Calu3 (cell line): ENCODE measurements at regions not wholly inside any gene's neighbourhood (a gene's known extent, or its start where the extent isn't known, plus 50 kb on each side); places are given as distances from the start of the nearest gene placed in this dataset.

Experiments used
- BruUV-seq: library from RNA; stranded (reverse); fragments of 400-500 nt; replicated peaks from 2 replicates; lab custom pipeline; 2021; lab: Mats Ljungman, UMichigan
- CTCF ChIA-PET: fragments of 300-600 bp; sonication (Branson Sonifier 250); formaldehyde crosslinking; loops from one replicate; lab custom pipeline; 2022; ENCODE audit warnings: antibody characterized with exemption; lab: Charles Lee
- DNase-seq: peaks from one replicate; pipeline ENCODE4 v3.0.0; 2022
- H3K27ac Mint-ChIP-seq: one replicate; pipeline ENCODE4 v1.8.0; 2022; ENCODE audit warnings: mixed read lengths; ENCODE audit not compliant: unreplicated experiment
- H3K27me3 Mint-ChIP-seq: one replicate; pipeline ENCODE4 v1.8.0; 2022; ENCODE audit warnings: mixed read lengths; ENCODE audit not compliant: unreplicated experiment
- H3K36me3 Mint-ChIP-seq: one replicate; pipeline ENCODE4 v1.8.0; 2022; ENCODE audit warnings: mild to moderate bottlenecking, moderate library complexity, mixed read lengths; ENCODE audit not compliant: insufficient read depth, unreplicated experiment
- H3K4me1 Mint-ChIP-seq: one replicate; pipeline ENCODE4 v1.8.0; 2022; ENCODE audit warnings: mild to moderate bottlenecking, low read depth, mixed read lengths; ENCODE audit not compliant: unreplicated experiment
- H3K4me3 Mint-ChIP-seq: one replicate; pipeline ENCODE4 v1.8.0; 2022; ENCODE audit warnings: mild to moderate bottlenecking, low read depth, moderate library complexity, mixed read lengths; ENCODE audit not compliant: unreplicated experiment
- H3K9me3 Mint-ChIP-seq: one replicate; pipeline ENCODE4 v1.8.0; 2022; ENCODE audit warnings: low read depth, mixed read lengths; ENCODE audit not compliant: unreplicated experiment
- intact Hi-C: fragments of 100-400 bp; cut with micrococcal nuclease; formaldehyde crosslinking; loops from one replicate; pipeline ENCODE4 v1.10.0; 2022; ENCODE audit not compliant: unreplicated experiment
- TF ChIP-seq, protein P1 (sequence below): fragments of 200-600 bp; IDR thresholded peaks from one replicate; pipeline ENCODE4 v1.8.0; 2022; ENCODE audit warnings: antibody characterized with exemption; ENCODE audit not compliant: unreplicated experiment

DNA sequence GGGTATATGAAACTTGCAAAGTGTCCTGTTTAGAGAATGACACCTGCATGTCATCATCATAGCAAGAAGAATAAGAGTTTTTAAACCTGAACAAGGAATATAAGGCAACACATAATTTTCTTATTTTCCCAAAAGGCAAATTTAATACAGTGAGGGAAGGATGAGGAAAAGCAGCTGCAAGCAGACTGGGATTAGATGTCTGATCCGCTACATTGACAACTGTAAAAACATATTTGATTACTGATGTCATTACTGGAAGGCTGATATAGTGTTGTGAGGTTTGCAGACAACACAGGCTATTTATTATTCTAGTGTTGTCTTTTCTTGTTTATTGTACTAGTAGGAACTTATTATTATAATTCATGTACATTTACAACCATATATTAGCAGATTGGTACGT lies 528.7 kb downstream of the ZIC1 start:
- Mint-ChIP-seq H3K4me1 (peaks cover 2% of the 10 kb centered on the region), H3K27ac (no peak overlapping the region), H3K36me3 (no peaks in the 10 kb centered on the region), H3K27me3 (no peaks in the 10 kb centered on the region), H3K9me3 (no peaks in the 10 kb centered on the region), H3K4me3 (no peak overlapping the region)
- CTCF ChIA-PET: interaction anchor here (1.1 kb wide), 1 partner anchor 8 kb away, joined by 6 read pairs; no protein-coding TSS in a partner anchor
- no peak for DNase-seq
- intact Hi-C loops: no loop called here
- TF ChIP-seq, protein P1, sequence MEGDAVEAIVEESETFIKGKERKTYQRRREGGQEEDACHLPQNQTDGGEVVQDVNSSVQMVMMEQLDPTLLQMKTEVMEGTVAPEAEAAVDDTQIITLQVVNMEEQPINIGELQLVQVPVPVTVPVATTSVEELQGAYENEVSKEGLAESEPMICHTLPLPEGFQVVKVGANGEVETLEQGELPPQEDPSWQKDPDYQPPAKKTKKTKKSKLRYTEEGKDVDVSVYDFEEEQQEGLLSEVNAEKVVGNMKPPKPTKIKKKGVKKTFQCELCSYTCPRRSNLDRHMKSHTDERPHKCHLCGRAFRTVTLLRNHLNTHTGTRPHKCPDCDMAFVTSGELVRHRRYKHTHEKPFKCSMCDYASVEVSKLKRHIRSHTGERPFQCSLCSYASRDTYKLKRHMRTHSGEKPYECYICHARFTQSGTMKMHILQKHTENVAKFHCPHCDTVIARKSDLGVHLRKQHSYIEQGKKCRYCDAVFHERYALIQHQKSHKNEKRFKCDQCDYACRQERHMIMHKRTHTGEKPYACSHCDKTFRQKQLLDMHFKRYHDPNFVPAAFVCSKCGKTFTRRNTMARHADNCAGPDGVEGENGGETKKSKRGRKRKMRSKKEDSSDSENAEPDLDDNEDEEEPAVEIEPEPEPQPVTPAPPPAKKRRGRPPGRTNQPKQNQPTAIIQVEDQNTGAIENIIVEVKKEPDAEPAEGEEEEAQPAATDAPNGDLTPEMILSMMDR: no peak
- no TSS peak for BruUV-seq

DNA sequence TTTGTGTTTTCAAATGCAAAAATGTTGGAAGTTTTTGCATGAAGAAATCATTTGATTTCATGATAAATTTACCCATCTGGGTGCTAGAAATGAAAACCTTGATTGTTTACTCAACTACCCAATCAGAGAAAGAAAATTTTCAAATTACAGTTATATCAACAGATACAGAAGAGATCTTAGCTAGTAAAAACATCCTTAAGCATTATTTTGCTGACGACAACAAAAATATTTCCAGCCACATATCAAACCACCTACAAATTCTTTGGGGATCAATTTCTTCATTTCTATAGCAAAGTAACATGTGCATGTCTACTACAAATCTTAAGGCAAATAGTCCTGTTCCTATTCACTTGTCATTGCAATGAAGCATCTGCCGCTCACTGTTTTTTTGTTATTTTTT lies 530.3 kb downstream of the ZIC1 start:
- DNase-seq: no peak
- CTCF ChIA-PET: no interaction called here
- Mint-ChIP-seq H3K9me3 (no peaks in the 10 kb centered on the region), H3K27me3 (no peaks in the 10 kb centered on the region), H3K4me1 (peaks cover 17% of the 10 kb centered on the region), H3K36me3 (peaks cover 7% of the 10 kb centered on the region), H3K4me3 (no peak overlapping the region), H3K27ac (no peak overlapping the region)
- TF ChIP-seq, protein P1: no peak
- no TSS peak for BruUV-seq
- intact Hi-C loops: no loop called here

DNA sequence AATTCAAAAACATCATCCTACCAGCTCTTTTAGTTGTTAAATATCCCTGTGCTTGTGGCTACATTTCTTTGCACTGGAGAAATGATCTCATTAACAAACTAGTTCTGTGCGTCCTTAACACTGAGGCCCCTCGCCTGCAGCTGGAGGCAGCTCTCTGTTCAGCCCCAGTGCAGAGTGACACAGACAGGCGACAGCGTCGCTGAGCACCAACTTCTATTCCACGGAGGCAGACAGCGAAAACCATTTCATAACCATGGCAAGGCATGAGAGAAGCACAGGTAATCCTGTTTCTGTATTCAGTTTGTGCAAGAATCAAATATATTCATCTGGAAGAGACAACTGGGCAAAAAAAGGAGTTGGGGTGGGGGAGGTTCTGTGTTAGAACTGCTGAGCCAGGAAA lies 530.7 kb downstream of the ZIC1 start:
- TF ChIP-seq, protein P1: no peak
- Mint-ChIP-seq H3K9me3 (no peaks in the 10 kb centered on the region), H3K4me3 (no peak overlapping the region), H3K4me1 (peaks cover 17% of the 10 kb centered on the region), H3K27ac (no peak overlapping the region), H3K36me3 (peaks cover 7% of the 10 kb centered on the region), H3K27me3 (no peaks in the 10 kb centered on the region)
- CTCF ChIA-PET: no interaction called here
- intact Hi-C loops: no loop called here
- no peak for DNase-seq
- no TSS peak for BruUV-seq

DNA sequence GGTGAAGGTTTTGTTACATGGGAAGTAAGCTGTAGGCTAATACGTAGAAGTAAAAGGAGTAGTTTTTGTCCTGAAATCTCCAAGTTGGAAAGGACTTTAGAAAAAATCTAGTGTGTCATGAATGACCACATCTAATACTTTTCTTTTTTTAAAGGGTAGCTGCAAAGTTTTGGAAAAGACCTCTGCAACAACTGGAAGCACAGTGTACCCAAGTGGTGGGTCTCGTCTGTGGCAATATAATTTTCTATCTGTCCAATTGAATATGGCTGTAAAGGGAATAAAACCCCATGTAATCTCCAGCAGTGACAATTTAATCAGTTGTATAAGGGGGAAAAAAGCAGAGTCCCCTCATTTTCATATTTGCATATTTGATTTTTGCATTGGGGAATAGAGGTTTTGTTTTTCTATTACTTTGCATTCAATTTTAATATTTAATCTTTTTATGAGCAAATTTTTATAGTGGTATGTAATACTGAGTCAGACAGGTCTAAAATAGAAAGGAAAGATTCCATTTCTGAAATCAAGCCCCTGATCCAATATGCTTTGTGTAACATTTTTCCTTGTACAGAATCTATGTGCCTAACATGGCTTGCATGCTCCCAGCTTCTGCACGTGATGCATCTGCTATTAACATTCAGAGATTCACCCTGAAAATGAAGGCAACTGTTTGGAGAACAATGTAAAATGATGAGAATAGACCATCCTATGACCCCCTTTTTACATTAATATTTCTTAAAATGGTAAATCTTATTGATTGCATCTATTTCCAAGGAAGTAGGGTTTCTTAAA lies 531.4 kb downstream of the ZIC1 start:
- BruUV-seq: no TSS peak
- TF ChIP-seq, protein P1: no peak
- H3K27me3 Mint-ChIP-seq: no peaks in the 10 kb centered on the region
- DNase-seq: no peak
- H3K27ac Mint-ChIP-seq: no peak overlapping the region
- H3K4me1 Mint-ChIP-seq: peaks cover 20% of the 10 kb centered on the region
- intact Hi-C loops: no loop called here
- no peak overlapping the region for H3K4me3 Mint-ChIP-seq
- H3K9me3 Mint-ChIP-seq: no peaks in the 10 kb centered on the region
- CTCF ChIA-PET: no interaction called here
- H3K36me3 Mint-ChIP-seq: peaks cover 7% of the 10 kb centered on the region
